MG63 (cell line): ENCODE measurements at regions not wholly inside any gene's neighbourhood (a gene's known extent, or its start where the extent isn't known, plus 50 kb on each side); places are given as distances from the start of the nearest gene placed in this dataset.
"Not testable (repeated sequence)": the region's sequence is repeated elsewhere in the genome, so short reads cannot be mapped to it uniquely, and the experiment has no call there.

Experiments
- DNase-seq: peaks from one replicate; pipeline ENCODE4 v3.0.0-alpha.2; 2020
- H3K27me3 ChIP-seq: fragments of 250-450 bp; sonication (Bioruptor Pico); 2 replicates; pipeline ENCODE4 v1.5.1; 2020; ENCODE audit warnings: mild to moderate bottlenecking, moderate library complexity
- H3K36me3 ChIP-seq: fragments of 250-450 bp; sonication (Bioruptor Pico); 2 replicates; pipeline ENCODE4 v1.5.1; 2020; ENCODE audit warnings: mild to moderate bottlenecking, moderate library complexity
- H3K4me3 ChIP-seq: fragments of 250-450 bp; sonication (Bioruptor Pico); 2 replicates; pipeline ENCODE4 v1.5.1; 2020; ENCODE audit warnings: mild to moderate bottlenecking, moderate library complexity
- H3K9me3 ChIP-seq: fragments of 250-450 bp; sonication (Bioruptor Pico); 2 replicates; pipeline ENCODE4 v1.5.1; 2020; ENCODE audit warnings: mild to moderate bottlenecking, moderate library complexity

DNA sequence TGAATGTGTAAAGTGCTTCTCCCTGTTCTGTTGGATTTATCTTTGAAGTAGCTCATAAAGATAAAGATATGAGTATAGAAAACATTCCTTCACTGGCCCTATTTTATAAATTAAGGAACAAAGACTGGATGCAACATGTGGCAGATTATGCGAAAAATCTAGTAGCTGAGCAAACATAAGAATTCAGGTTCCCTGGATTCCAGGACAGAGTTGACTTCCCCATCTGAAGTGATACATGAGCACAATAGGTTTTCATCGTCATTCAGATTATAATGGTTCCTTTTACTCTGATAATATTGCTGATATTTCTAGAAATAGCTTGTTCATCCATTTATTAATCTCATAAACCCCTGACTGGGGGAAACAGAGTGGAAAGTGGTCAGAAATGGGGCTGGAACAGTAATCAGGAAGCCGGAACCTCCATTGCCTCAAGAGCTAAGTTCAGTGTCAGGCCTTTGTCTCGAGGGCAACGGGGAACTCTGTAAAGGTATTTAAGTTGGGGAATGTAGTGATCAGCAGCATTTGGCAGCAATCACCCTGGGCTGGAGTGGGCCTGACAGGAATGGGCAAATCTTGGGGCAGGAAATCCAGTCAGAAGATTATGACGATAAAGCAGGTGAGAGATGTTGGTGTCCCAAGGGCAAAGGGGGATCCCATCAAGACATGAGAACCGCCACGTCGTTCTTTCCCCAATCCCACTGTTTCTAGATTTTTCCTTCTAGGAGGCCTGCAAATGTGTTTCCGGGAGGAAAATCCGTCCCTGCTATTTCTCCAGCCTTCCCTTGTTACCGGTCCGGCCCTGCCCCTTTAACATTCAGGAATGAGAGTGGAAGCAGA lies 232.5 kb upstream of the SERP2 start:
- no peaks in the 10 kb centered on the region for H3K9me3 ChIP-seq
- peak overlapping the region; percentile 68 for H3K4me3 ChIP-seq
- H3K27me3 ChIP-seq: no peaks in the 10 kb centered on the region
- H3K36me3 ChIP-seq: no peaks in the 10 kb centered on the region
- no peak for DNase-seq

DNA sequence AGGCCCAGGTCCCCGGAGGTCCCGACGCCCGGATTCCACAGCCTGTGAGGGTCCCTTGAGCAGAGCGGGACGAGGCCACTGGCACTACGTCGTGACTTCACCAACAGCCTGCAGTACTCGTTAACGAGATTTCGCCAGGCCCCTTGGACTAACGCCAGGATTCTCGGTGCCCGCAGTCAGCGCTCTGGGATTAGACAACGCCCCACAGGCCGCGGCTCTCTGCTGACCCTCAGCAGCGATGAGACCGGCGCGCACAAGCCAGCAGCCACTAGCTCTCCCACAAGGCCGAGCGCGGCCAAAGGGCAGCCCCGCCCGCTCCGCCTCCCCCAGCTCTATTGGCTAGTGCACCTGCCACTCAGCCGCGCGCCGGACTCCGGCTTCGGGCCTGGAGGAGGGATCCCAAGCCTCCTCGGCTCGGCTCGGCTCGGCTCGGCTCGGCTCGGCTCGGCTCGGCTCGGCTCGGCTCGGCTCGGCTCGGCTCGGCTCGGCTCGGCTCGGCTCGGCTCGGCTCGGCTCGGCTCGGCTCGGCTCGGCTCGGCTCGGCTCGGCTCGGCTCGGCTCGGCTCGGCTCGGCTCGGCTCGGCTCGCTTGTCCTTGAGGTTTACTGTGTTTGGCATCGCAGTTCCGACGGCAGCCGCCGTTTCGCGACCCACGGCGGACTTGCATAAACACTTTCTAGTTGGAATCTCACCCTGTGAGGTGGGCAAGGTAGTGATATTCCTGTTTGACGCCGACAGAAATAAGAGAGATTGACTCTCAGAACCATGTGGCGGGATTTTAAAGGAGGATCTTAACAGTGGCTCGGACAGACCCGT lies 231.7 kb upstream of the SERP2 start:
- Histone ChIP-seq H3K9me3 (no peaks in the 10 kb centered on the region), H3K36me3 (no peaks in the 10 kb centered on the region), H3K4me3 (peak overlapping the region; percentile 68), H3K27me3 (no peaks in the 10 kb centered on the region)
- peak; percentile 98 for DNase-seq

DNA sequence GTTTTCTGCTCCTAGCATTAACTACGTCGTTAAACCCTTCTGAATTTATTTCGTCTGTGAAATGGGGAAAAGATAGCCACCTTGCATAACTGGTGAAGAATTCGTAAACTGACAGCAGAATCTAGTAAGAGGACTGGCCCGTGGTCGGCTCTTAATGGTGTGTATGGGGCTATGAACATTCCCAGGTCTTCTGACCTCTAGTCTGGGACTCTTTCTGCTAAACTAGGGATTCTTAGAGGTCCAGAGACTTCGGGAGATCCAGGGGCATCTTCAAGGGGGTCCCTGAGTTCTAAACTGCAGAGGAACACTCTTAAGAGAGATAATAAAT lies 231.1 kb upstream of the SERP2 start:
- Histone ChIP-seq H3K4me3 (peak overlapping the region; percentile 55), H3K9me3 (no peaks in the 10 kb centered on the region), H3K36me3 (no peaks in the 10 kb centered on the region), H3K27me3 (no peaks in the 10 kb centered on the region)
- DNase-seq: no peak

DNA sequence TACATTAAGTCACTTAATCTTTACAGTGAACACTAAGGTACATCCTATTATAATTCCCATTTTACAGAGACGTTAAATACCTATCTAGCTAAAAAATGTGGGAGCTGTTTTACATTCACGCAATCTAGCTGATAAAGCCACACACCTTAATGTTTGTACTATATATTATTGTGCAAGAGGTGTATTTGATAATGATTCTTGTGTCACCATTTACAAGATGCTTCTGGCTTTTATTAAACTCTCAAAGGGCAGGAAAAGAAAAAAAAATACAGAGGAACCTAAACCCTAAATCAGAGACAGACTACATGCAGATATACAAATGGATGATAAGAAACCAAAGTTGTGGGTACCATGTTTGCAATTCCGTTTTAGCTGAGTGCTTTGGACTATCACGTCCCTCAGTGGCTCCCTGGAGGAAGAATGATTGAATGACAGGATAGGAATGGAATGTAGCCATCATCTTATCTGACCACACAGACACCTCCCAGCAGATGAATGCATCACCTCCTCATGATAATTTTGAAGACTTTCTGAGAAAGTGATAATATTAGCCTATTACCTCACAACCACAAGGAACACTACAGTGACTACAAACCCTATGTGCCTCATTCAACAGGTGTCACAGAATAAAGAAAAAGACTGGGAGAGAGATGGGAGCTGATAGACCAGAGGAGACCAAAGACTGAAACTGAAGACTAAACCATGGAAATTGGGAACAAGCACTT lies 230.5 kb upstream of the SERP2 start:
- no peak for DNase-seq
- peak overlapping the region; percentile 55; the same call in 1 of the 2 replicates for H3K4me3 ChIP-seq
- H3K36me3 ChIP-seq: no peaks in the 10 kb centered on the region
- H3K9me3 ChIP-seq: no peaks in the 10 kb centered on the region
- no peaks in the 10 kb centered on the region for H3K27me3 ChIP-seq

GRCh38 chr13:44146138-44146537 lies 227.5 kb upstream of the SERP2 start:
- H3K9me3 ChIP-seq: no peaks in the 10 kb centered on the region
- no peak for DNase-seq
- H3K36me3 ChIP-seq: no peaks in the 10 kb centered on the region
- no peak overlapping the region for H3K4me3 ChIP-seq
- no peaks in the 10 kb centered on the region for H3K27me3 ChIP-seq

- Histone ChIP-seq H3K36me3 (no peaks in the 10 kb centered on the region), H3K9me3 (no peaks in the 10 kb centered on the region), H3K4me3 (no peak overlapping the region), H3K27me3 (no peaks in the 10 kb centered on the region)
- DNase-seq: no peak
Observed at GRCh38 chr13:44147233-44147632, 226.4 kb upstream of the SERP2 start.

GRCh38 chr13:44147648-44148047 lies 226.0 kb upstream of the SERP2 start:
- H3K9me3 ChIP-seq: no peaks in the 10 kb centered on the region
- H3K36me3 ChIP-seq: no peaks in the 10 kb centered on the region
- no peak for DNase-seq
- H3K4me3 ChIP-seq: no peak overlapping the region
- no peaks in the 10 kb centered on the region for H3K27me3 ChIP-seq

- DNase-seq: no peak
- Histone ChIP-seq H3K27me3 (no peaks in the 10 kb centered on the region), H3K9me3 (no peaks in the 10 kb centered on the region), H3K36me3 (no peaks in the 10 kb centered on the region), H3K4me3 (no peak overlapping the region)
Observed at GRCh38 chr13:44148159-44148914, 225.3 kb upstream of the SERP2 start.

DNA sequence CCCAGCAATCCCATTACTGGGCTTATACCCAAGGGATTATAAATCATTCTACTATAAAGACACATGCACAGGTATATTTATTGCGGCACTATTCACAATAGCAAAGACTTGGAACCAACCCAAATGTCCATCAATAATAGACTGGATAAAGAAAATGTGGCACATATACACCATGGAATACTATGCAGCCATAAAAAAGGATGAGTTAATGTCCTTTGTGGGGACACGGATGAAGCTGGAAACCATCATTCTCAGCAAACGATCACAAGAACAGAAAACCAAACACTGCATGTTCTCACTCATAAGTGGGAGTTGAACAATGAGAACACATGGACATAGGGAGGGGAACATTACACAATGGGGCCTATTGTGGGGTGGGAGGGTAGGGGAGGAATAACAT lies 224.4 kb upstream of the SERP2 start:
- H3K4me3 ChIP-seq, H3K9me3 ChIP-seq, H3K27me3 ChIP-seq, H3K36me3 ChIP-seq, DNase-seq: not testable (repeated sequence)

GRCh38 chr13:44149821-44150220 lies 223.8 kb upstream of the SERP2 start:
- Histone ChIP-seq H3K4me3 (no peak overlapping the region), H3K27me3 (no peaks in the 10 kb centered on the region), H3K9me3 (no peaks in the 10 kb centered on the region), H3K36me3 (no peaks in the 10 kb centered on the region)
- DNase-seq: no peak

DNA sequence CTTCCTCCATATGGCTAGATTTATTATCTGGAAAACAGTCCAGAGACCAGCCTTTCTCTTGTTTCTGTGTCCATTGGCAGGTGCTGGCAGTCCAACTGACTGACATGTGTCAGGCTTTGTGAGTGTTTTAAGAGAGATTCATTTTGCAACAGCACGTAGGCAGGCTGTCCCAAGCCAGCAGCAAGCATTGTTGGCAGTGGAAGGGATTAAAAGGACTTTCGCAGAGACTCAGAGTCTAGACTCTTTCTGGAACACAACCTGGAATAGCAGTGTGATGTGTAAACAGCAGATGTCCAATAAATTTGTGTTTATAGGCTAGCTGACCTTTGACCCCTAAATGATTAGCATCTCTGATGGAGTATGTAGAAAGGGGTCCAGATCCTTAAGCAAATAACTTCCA lies 222.2 kb upstream of the SERP2 start:
- no peak for DNase-seq
- no peak overlapping the region for H3K4me3 ChIP-seq
- H3K27me3 ChIP-seq: no peaks in the 10 kb centered on the region
- H3K9me3 ChIP-seq: no peaks in the 10 kb centered on the region
- H3K36me3 ChIP-seq: no peaks in the 10 kb centered on the region

DNA sequence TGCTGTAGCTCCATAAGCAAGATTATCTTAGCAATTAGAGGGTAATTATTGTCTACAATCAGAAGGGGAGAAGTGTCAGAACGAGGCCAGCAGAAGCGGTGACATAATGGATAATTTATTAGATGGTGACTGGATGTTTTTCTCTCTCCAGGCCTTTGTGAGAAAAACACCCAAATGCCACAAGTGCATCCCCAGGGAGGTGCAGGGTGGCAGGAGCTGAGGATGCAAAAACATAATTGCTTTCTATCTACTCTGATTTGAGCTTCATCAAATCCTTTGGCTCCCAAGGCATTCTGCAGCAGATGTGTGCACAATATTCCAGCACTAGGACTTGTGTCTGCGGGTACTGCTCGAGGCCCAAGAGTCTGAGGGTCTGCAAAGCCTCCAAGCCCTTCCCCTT lies 220.1 kb upstream of the SERP2 start:
- no peak for DNase-seq
- no peaks in the 10 kb centered on the region for H3K27me3 ChIP-seq
- H3K36me3 ChIP-seq: no peaks in the 10 kb centered on the region
- H3K9me3 ChIP-seq: peaks cover 3% of the 10 kb centered on the region; the same call in 1 of the 2 replicates
- H3K4me3 ChIP-seq: no peak overlapping the region

- no peaks in the 10 kb centered on the region for H3K36me3 ChIP-seq
- H3K27me3 ChIP-seq: no peaks in the 10 kb centered on the region
- no peak for DNase-seq
- H3K9me3 ChIP-seq: peaks cover 7% of the 10 kb centered on the region
- no peak overlapping the region for H3K4me3 ChIP-seq
Observed at GRCh38 chr13:44155422-44156293, 218.0 kb upstream of the SERP2 start.

- Histone ChIP-seq H3K36me3 (no peaks in the 10 kb centered on the region), H3K9me3 (peaks cover 7% of the 10 kb centered on the region), H3K4me3 (no peak overlapping the region), H3K27me3 (no peaks in the 10 kb centered on the region)
- DNase-seq: no peak
Observed at GRCh38 chr13:44156294-44156658, 217.3 kb upstream of the SERP2 start.

DNA sequence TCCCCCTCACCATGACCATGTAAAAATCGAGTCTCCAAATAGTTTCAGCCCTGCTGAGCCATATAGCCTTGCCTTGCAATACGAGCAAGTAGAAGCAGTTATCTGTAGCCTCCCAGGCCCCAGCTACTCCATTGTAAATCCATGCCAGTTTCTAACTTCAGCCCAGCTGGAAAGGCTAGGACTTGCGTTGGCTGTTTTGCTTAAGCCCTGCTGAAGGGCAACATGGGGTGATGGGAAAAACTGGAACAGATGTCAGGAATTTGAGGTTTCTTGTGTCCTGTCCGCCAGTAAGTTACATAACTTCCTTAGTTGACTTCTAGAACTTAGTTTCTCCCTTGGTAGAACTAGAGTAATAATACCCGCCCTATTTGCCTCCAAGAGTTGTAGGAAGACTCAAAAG lies 216.0 kb upstream of the SERP2 start:
- Histone ChIP-seq H3K4me3 (no peak overlapping the region), H3K9me3 (peaks cover 7% of the 10 kb centered on the region), H3K36me3 (no peaks in the 10 kb centered on the region), H3K27me3 (no peaks in the 10 kb centered on the region)
- DNase-seq: no peak

- Histone ChIP-seq H3K36me3 (no peaks in the 10 kb centered on the region), H3K4me3 (no peak overlapping the region), H3K27me3 (no peaks in the 10 kb centered on the region), H3K9me3 (peaks cover 7% of the 10 kb centered on the region)
- DNase-seq: no peak
Observed at GRCh38 chr13:44158098-44158521, 215.5 kb upstream of the SERP2 start.
